ENCODE measurements at regions not wholly inside any gene's neighbourhood (a gene's known extent, or its start where the extent isn't known, plus 50 kb on each side); places are given as distances from the start of the nearest gene placed in this dataset.

GRCh38 chr21:19590044-19590443 is 1186.5 kb upstream of the TMPRSS15 start:
- TF ChIP-seq, protein P1, sequence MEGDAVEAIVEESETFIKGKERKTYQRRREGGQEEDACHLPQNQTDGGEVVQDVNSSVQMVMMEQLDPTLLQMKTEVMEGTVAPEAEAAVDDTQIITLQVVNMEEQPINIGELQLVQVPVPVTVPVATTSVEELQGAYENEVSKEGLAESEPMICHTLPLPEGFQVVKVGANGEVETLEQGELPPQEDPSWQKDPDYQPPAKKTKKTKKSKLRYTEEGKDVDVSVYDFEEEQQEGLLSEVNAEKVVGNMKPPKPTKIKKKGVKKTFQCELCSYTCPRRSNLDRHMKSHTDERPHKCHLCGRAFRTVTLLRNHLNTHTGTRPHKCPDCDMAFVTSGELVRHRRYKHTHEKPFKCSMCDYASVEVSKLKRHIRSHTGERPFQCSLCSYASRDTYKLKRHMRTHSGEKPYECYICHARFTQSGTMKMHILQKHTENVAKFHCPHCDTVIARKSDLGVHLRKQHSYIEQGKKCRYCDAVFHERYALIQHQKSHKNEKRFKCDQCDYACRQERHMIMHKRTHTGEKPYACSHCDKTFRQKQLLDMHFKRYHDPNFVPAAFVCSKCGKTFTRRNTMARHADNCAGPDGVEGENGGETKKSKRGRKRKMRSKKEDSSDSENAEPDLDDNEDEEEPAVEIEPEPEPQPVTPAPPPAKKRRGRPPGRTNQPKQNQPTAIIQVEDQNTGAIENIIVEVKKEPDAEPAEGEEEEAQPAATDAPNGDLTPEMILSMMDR (IDR thresholded peaks at IDR 0.05) = no peak
- TF ChIP-seq POLR2AphosphoS5 (IDR thresholded peaks at IDR 0.05) = no peak
- TF ChIP-seq EP300 (IDR thresholded peaks at IDR 0.05; ENCODE audit: low read depth) = no peak
